ENCODE measurements at regions not wholly inside any gene's neighbourhood (a gene's known extent, or its start where the extent isn't known, plus 50 kb on each side); places are given as distances from the start of the nearest gene placed in this dataset.

DNA sequence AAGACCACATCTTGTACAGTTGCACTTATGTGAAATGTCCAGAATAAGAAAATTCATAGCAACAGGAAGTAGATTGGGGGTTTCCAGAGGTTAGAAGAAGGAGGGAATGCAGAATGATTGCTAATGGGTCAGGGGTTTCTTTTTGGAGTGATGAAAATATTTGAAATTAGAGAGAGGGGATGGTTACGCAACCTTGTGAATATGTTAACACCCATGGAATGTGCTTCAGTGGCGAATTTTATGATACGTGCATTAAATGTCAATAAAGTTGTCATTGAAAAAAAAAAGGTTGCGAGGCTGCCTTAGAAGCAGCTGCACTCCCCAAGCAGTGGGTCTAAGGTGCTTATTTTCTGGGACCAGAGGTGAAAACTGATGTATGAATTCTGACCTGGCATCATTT lies 64.4 kb upstream of the SUB1 start:
- no peak for DNase-seq (ENCODE audit: low read depth)
- no peak for TF ChIP-seq CTCF (IDR thresholded peaks at IDR 0.05; ENCODE audit: control insufficient read depth, extremely low read depth, insufficient read depth)
- no peak overlapping the region for H3K4me3 ChIP-seq (ENCODE audit: low read depth, low read length)

DNA sequence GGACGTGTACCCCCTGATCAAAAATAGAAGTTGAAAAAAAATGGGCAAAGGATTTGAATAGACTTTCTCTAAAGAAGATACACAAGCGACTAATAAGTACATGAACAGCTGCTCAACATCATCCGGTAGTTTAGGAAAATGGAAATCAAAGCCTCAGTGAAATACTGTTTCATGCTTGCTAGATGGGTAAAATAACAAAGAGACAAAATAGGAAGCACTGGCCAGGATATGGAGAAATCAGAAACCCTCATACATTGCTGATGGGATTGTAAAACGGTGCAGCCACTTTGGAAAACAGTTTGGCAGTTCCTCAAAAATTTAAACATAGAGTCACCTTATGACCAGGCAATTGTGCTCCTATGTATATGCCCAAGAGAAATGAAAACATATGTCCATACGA lies 65.0 kb upstream of the SUB1 start:
- no peak for TF ChIP-seq CTCF (IDR thresholded peaks at IDR 0.05; ENCODE audit: control insufficient read depth, extremely low read depth, insufficient read depth)
- no peak for DNase-seq (ENCODE audit: low read depth)
- H3K4me3 ChIP-seq (ENCODE audit: low read depth, low read length): no peak overlapping the region

DNA sequence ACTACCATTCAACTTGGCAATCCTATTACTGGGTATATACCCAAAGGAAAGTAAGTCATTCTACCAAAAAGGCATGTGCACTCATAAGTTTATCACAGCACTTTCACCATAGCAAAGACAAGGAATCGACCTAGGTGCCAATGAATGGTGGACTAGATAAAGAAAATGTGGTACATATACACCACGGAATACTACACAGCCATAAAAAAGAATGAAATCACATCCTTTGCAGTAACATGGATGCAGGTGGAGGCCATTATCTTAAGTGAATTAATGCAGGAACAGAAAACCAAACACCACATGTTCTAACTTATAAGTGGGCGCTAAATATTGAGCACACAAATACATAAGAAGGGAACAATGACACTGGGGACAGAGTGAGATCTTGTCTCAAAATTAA lies 65.8 kb upstream of the SUB1 start:
- no peak for TF ChIP-seq CTCF (IDR thresholded peaks at IDR 0.05; ENCODE audit: control insufficient read depth, extremely low read depth, insufficient read depth)
- DNase-seq (ENCODE audit: low read depth): no peak
- no peak overlapping the region for H3K4me3 ChIP-seq (ENCODE audit: low read depth, low read length)

- DNase-seq (ENCODE audit: low read depth): no peak
- TF ChIP-seq CTCF (IDR thresholded peaks at IDR 0.05; ENCODE audit: control insufficient read depth, extremely low read depth, insufficient read depth): no peak
- no peak overlapping the region for H3K4me3 ChIP-seq (ENCODE audit: low read depth, low read length)
These were observed 70.3 kb upstream of the ZFR start for GRCh38 chr5:32514806-32515205.

DNA sequence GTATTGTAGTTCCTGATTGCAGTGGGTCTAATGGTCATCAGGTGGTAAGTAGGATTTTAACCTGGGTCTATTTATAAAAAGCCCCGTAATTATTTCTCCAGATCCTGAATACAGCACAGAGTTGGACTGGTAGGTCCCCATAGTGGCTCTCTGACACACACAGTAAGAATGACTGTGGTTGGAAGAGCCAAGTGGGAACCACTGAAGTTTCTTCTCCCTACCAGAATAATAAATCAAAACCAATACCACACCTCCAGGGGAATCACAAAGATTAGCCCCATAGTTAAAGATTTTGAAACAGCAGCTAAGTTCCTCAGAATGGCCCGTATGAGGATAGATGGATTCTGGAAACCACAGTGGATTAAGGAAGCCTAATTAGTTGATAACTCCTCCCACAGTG lies 68.4 kb upstream of the ZFR start:
- H3K4me3 ChIP-seq (ENCODE audit: low read depth, low read length): no peak overlapping the region
- TF ChIP-seq CTCF (IDR thresholded peaks at IDR 0.05; ENCODE audit: control insufficient read depth, extremely low read depth, insufficient read depth): no peak
- no peak for DNase-seq (ENCODE audit: low read depth)

GRCh38 chr5:32511776-32512374 lies 67.3 kb upstream of the ZFR start:
- DNase-seq (ENCODE audit: low read depth): no peak
- no peak overlapping the region for H3K4me3 ChIP-seq (ENCODE audit: low read depth, low read length)
- no peak for TF ChIP-seq CTCF (IDR thresholded peaks at IDR 0.05; ENCODE audit: control insufficient read depth, extremely low read depth, insufficient read depth)

GRCh38 chr5:32510860-32511259 lies 66.3 kb upstream of the ZFR start:
- no peak for TF ChIP-seq CTCF (IDR thresholded peaks at IDR 0.05; ENCODE audit: control insufficient read depth, extremely low read depth, insufficient read depth)
- H3K4me3 ChIP-seq (ENCODE audit: low read depth, low read length): no peak overlapping the region
- no peak for DNase-seq (ENCODE audit: low read depth)

All from LNCaP clone FGC (cell line).